Hepatocyte (in vitro differentiated cells): ENCODE measurements at regions not wholly inside any gene's neighbourhood (a gene's known extent, or its start where the extent isn't known, plus 50 kb on each side); places are given as distances from the start of the nearest gene placed in this dataset.

ENCODE experiments used
- DNase-seq: peaks from one replicate; pipeline ENCODE4 v3.0.0-alpha.2; 2016; ENCODE audit warnings: low spot score
- H2AFZ ChIP-seq: fragments of 200-600 bp; sonication (generic); 2 replicates; pipeline ENCODE4 v1.6.0; 2016; ENCODE audit warnings: antibody characterized with exemption, mild to moderate bottlenecking
- H3K27ac ChIP-seq: fragments of 200-600 bp; sonication (generic); 2 replicates; pipeline ENCODE4 v1.5.1; 2016; ENCODE audit warnings: mild to moderate bottlenecking
- H3K27me3 ChIP-seq: fragments of 200-600 bp; sonication (generic); 2 replicates; pipeline ENCODE4 v1.6.1; 2016
- H3K36me3 ChIP-seq: fragments of 200-600 bp; sonication (generic); replicated peaks from 2 replicates; pipeline ENCODE4 v1.5.1; 2016; ENCODE audit warnings: low read depth; ENCODE audit not compliant: insufficient read depth
- H3K4me1 ChIP-seq: fragments of 200-600 bp; sonication (generic); 2 replicates; pipeline ENCODE4 v1.5.1; 2016; ENCODE audit warnings: mild to moderate bottlenecking, moderate library complexity; ENCODE audit not compliant: insufficient read depth
- H3K4me2 ChIP-seq: fragments of 200-600 bp; sonication (generic); 2 replicates; pipeline ENCODE4 v1.6.0; 2016
- H3K4me3 ChIP-seq: fragments of 200-600 bp; sonication (generic); 2 replicates; pipeline ENCODE4 v1.5.1; 2016; ENCODE audit warnings: mild to moderate bottlenecking
- H3K79me2 ChIP-seq: fragments of 200-600 bp; sonication (generic); 2 replicates; pipeline ENCODE4 v1.6.0; 2017; ENCODE audit warnings: mild to moderate bottlenecking
- H3K9me2 ChIP-seq: fragments of 200-600 bp; sonication (generic); replicated peaks from 2 replicates; pipeline ENCODE4 v1.6.0; 2017; ENCODE audit warnings: mild to moderate bottlenecking; ENCODE audit not compliant: insufficient read depth
- H3K9me3 ChIP-seq: fragments of 200-600 bp; sonication (generic); 2 replicates; pipeline ENCODE4 v1.5.1; 2016; ENCODE audit warnings: low read depth, mild to moderate bottlenecking
- H4K20me1 ChIP-seq: fragments of 200-600 bp; sonication (generic); 2 replicates; pipeline ENCODE4 v1.6.0; 2016; ENCODE audit warnings: mild to moderate bottlenecking; ENCODE audit not compliant: insufficient read depth, poor library complexity, severe bottlenecking
- EZH2 ChIP-seq: fragments of 200-600 bp; sonication (generic); IDR thresholded peaks from 2 replicates; pipeline ENCODE4 v1.6.1; 2016; ENCODE audit warnings: antibody characterized with exemption, mild to moderate bottlenecking, borderline replicate concordance
- EZH2phosphoT487 ChIP-seq: fragments of 200-600 bp; sonication (generic); IDR thresholded peaks from one replicate; pipeline ENCODE4 v1.6.1; 2018; ENCODE audit warnings: antibody characterized with exemption, mild to moderate bottlenecking, low read depth, moderate library complexity; ENCODE audit not compliant: unreplicated experiment, severe bottlenecking
- WGBS: methylation state at CpG from one replicate; pipeline ENCODE4 v1.1.6; 2016; ENCODE audit warnings: low lambda C conversion rate; ENCODE audit errors: missing lambda C conversion rate; 5-methylcytosine and 5-hydroxymethylcytosine counted together
- TF ChIP-seq, protein P1 (sequence below): fragments of 200-600 bp; sonication (generic); IDR thresholded peaks from 2 replicates; pipeline ENCODE4 v1.5.1; 2016; ENCODE audit warnings: antibody characterized with exemption, mild to moderate bottlenecking; ENCODE audit not compliant: poor library complexity

DNA sequence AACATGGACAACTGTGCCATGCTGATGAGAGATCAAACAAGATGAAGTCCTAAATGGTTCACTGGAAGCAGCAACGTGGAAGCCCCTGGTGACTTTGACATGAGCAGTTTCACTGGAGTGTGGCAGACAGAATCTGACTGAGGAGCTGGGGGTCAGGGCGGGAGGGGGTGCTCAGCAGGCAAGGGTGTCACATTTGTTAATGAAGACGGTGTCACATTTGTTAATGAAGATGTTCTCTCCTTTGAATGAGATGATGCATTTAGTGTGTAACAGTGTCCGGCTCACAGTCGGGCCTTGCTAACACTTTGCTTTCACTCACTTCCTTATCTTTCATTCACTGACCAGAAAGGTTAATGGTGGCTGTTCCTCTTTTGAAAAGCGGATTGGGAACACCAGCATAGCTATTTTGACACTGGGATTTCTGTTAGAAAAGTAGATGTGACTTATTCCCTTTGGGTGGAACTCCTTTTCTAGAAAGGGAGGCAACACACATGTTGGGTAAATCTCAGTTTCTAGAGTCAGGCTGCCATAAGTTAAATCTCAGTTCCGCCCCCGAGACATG is 693.7 kb downstream of the UQCRFS1 start:
- H3K79me2 ChIP-seq = no peaks in the 10 kb centered on the region
- H3K4me2 ChIP-seq = no peak overlapping the region
- no peaks in the 10 kb centered on the region for H3K9me2 ChIP-seq
- H4K20me1 ChIP-seq = no peaks in the 10 kb centered on the region
- no peaks in the 10 kb centered on the region for H3K36me3 ChIP-seq
- no peaks in the 10 kb centered on the region for H3K27me3 ChIP-seq
- no peak for DNase-seq
- H3K9me3 ChIP-seq = no peaks in the 10 kb centered on the region
- 76% methylated on average over 8 of the region's 8 CpGs for WGBS
- no peak overlapping the region for H3K4me3 ChIP-seq
- no peak for TF ChIP-seq EZH2phosphoT487
- no peak for TF ChIP-seq EZH2
- TF ChIP-seq, protein P1, sequence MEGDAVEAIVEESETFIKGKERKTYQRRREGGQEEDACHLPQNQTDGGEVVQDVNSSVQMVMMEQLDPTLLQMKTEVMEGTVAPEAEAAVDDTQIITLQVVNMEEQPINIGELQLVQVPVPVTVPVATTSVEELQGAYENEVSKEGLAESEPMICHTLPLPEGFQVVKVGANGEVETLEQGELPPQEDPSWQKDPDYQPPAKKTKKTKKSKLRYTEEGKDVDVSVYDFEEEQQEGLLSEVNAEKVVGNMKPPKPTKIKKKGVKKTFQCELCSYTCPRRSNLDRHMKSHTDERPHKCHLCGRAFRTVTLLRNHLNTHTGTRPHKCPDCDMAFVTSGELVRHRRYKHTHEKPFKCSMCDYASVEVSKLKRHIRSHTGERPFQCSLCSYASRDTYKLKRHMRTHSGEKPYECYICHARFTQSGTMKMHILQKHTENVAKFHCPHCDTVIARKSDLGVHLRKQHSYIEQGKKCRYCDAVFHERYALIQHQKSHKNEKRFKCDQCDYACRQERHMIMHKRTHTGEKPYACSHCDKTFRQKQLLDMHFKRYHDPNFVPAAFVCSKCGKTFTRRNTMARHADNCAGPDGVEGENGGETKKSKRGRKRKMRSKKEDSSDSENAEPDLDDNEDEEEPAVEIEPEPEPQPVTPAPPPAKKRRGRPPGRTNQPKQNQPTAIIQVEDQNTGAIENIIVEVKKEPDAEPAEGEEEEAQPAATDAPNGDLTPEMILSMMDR = no peak
- no peak overlapping the region for H2AFZ ChIP-seq
- no peaks in the 10 kb centered on the region for H3K4me1 ChIP-seq
- no peak overlapping the region for H3K27ac ChIP-seq

DNA sequence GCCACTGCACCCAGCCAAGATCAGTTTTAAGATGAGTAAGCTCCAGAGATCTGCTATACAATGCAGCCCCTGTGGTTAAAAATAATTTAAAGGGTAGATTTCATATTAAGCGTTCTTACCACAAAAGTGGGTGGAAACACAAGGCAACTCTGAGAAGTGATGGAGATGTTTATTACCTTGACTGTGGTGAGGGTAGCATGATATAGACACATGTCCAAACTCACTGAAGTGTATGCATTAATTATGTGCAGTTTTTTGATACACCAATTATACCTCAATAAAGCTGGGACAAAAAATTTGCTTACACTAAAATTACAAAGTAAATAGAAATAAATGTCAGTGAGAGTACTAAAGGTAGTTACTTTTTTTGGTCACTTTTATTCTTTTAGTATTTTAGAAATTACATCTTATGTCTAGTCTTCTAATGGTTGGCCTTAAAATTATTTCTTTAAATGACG is 696.5 kb downstream of the UQCRFS1 start:
- Histone ChIP-seq H3K79me2 (no peaks in the 10 kb centered on the region), H3K9me3 (no peaks in the 10 kb centered on the region), H4K20me1 (no peaks in the 10 kb centered on the region), H3K4me1 (no peaks in the 10 kb centered on the region), H3K4me2 (no peak overlapping the region), H3K4me3 (no peak overlapping the region), H3K27ac (no peak overlapping the region), H3K36me3 (no peaks in the 10 kb centered on the region), H2AFZ (no peak overlapping the region), H3K9me2 (no peaks in the 10 kb centered on the region), H3K27me3 (no peaks in the 10 kb centered on the region)
- WGBS = 94% methylated on average over 2 of the region's 2 CpGs
- TF ChIP-seq, protein P1 = no peak
- TF ChIP-seq EZH2phosphoT487 (no peak), EZH2 (no peak)
- DNase-seq = no peak

DNA sequence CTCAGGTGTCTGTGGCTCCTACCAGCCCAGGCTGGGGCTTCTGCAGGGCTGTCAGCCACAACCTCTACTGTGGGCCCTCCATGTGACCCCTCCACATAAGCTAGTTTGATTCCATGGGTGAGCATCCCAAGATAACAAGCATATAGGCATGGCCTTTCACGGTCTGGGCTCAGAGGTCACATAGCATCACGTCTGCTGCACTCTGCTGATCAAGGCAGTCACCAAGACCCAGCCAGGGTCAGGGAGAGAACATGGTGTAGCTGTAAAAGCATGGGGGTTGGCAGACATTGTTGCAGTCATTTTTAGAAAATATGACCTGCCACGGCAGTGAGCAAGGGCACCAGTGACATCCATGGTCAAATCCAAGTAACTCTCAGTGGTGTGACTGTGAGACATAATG is 698.8 kb downstream of the UQCRFS1 start:
- no peaks in the 10 kb centered on the region for H4K20me1 ChIP-seq
- H3K9me2 ChIP-seq = no peaks in the 10 kb centered on the region
- H3K36me3 ChIP-seq = no peaks in the 10 kb centered on the region
- H3K27ac ChIP-seq = no peak overlapping the region
- 70% methylated on average over 2 of the region's 3 CpGs for WGBS
- no peaks in the 10 kb centered on the region for H3K4me1 ChIP-seq
- no peak for DNase-seq
- no peaks in the 10 kb centered on the region for H3K79me2 ChIP-seq
- H3K9me3 ChIP-seq = no peaks in the 10 kb centered on the region
- H3K4me3 ChIP-seq = no peak overlapping the region
- no peak overlapping the region for H3K4me2 ChIP-seq
- TF ChIP-seq, protein P1 = no peak
- no peak for TF ChIP-seq EZH2
- H2AFZ ChIP-seq = no peak overlapping the region
- H3K27me3 ChIP-seq = no peaks in the 10 kb centered on the region

DNA sequence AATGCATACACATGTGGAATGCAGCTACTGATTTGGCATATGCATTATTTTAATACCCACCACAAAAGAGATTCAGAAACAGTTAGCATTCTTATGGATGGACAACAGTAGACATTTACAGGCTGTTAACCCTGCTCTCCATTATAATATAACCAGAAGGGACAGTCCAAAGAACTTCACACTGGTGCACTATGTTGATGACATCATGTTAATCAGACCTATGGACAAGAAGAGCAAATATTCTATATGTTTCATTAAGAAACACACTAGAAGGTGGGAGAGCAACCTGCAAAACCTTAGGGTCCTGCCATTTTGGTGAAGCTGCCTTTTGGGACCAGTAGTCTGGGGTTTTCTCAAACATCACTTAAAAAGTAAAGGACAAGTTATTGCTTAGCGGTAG is 701.3 kb downstream of the UQCRFS1 start:
- Histone ChIP-seq H3K4me1 (no peaks in the 10 kb centered on the region), H3K4me3 (no peak overlapping the region), H3K27me3 (no peaks in the 10 kb centered on the region), H3K79me2 (no peaks in the 10 kb centered on the region), H3K9me2 (no peaks in the 10 kb centered on the region), H2AFZ (no peak overlapping the region), H3K36me3 (no peaks in the 10 kb centered on the region), H3K27ac (no peak overlapping the region), H3K9me3 (no peaks in the 10 kb centered on the region), H4K20me1 (no peaks in the 10 kb centered on the region), H3K4me2 (no peak overlapping the region)
- TF ChIP-seq EZH2 (no peak), EZH2phosphoT487 (no peak)
- TF ChIP-seq, protein P1 = no peak
- WGBS = 97% methylated on average over 1 of the region's 1 CpG
- no peak for DNase-seq
